ENCODE measurements at regions not wholly inside any gene's neighbourhood (a gene's known extent, or its start where the extent isn't known, plus 50 kb on each side); places are given as distances from the start of the nearest gene placed in this dataset.

- DNase-seq (ENCODE audit: low spot score), result no peak
These were observed 120.4 kb downstream of the ACKR3 start for GRCh38 chr2:236689981-236690380.

GRCh38 chr2:236690726-236691125 lies 121.1 kb downstream of the ACKR3 start:
- no peak for DNase-seq (ENCODE audit: low spot score)

- no peak for DNase-seq (ENCODE audit: low spot score)
These were observed 122.2 kb downstream of the ACKR3 start for GRCh38 chr2:236691799-236692167.

GRCh38 chr2:236692937-236693336 lies 123.3 kb downstream of the ACKR3 start:
- DNase-seq (ENCODE audit: low spot score), result no peak

GRCh38 chr2:236693531-236693930 lies 123.9 kb downstream of the ACKR3 start:
- DNase-seq (ENCODE audit: low spot score), result no peak

GRCh38 chr2:236694146-236694888 lies 124.7 kb downstream of the ACKR3 start:
- DNase-seq (ENCODE audit: low spot score), result no peak

GRCh38 chr2:236696834-236697233 lies 127.2 kb downstream of the ACKR3 start:
- DNase-seq (ENCODE audit: low spot score), result no peak

- DNase-seq (ENCODE audit: low spot score), result no peak
These were observed 128.5 kb downstream of the ACKR3 start for GRCh38 chr2:236698016-236698627.

GRCh38 chr2:236700703-236701102 lies 131.1 kb downstream of the ACKR3 start:
- DNase-seq (ENCODE audit: low spot score), result no peak

GRCh38 chr2:236702657-236703372 lies 133.2 kb downstream of the ACKR3 start:
- no peak for DNase-seq (ENCODE audit: low spot score)

- DNase-seq (ENCODE audit: low spot score), result no peak
These were observed 133.7 kb downstream of the ACKR3 start for GRCh38 chr2:236703373-236703709.

- no peak for DNase-seq (ENCODE audit: low spot score)
These were observed 134.3 kb downstream of the ACKR3 start for GRCh38 chr2:236703906-236704305.

- no peak for DNase-seq (ENCODE audit: low spot score)
These were observed 135.3 kb downstream of the ACKR3 start for GRCh38 chr2:236704887-236705286.

GRCh38 chr2:236705295-236706105 lies 135.9 kb downstream of the ACKR3 start:
- no peak for DNase-seq (ENCODE audit: low spot score)

GRCh38 chr2:236706288-236706687 lies 136.7 kb downstream of the ACKR3 start:
- no peak for DNase-seq (ENCODE audit: low spot score)

- no peak for DNase-seq (ENCODE audit: low spot score)
These were observed 137.2 kb downstream of the ACKR3 start for GRCh38 chr2:236706803-236707202.

GRCh38 chr2:236711440-236711839 lies 141.8 kb downstream of the ACKR3 start:
- no peak for DNase-seq (ENCODE audit: low spot score)

- DNase-seq (ENCODE audit: low spot score), result no peak
These were observed 142.7 kb downstream of the ACKR3 start for GRCh38 chr2:236712304-236712703.

GRCh38 chr2:236712961-236713673 lies 143.5 kb downstream of the ACKR3 start:
- DNase-seq (ENCODE audit: low spot score), result no peak

- DNase-seq (ENCODE audit: low spot score), result no peak
These were observed 144.5 kb downstream of the ACKR3 start for GRCh38 chr2:236714080-236714479.

- DNase-seq (ENCODE audit: low spot score), result no peak
These were observed 145.5 kb downstream of the ACKR3 start for GRCh38 chr2:236715077-236715476.

GRCh38 chr2:236715491-236715961 lies 145.9 kb downstream of the ACKR3 start:
- no peak for DNase-seq (ENCODE audit: low spot score)

Measured in HuH-7.5 (cell line).